Motor neuron (in vitro differentiated cells): ENCODE measurements at regions not wholly inside any gene's neighbourhood (a gene's known extent, or its start where the extent isn't known, plus 50 kb on each side); places are given as distances from the start of the nearest gene placed in this dataset.
"Not testable (repeated sequence)": the region's sequence is repeated elsewhere in the genome, so short reads cannot be mapped to it uniquely, and the experiment has no call there.

Source experiments
- ATAC-seq, 8 experiments: fragments of 200-7000 bp; cut with Tn5 transposase; replicated peaks in 6 of 8; 2 replicates each; pipeline ENCODE4 v1.8.0; 2021; ENCODE audit warnings: mild to moderate bottlenecking in 8 of 8, moderate library complexity in 8 of 8
- H3K27ac ChIP-seq, 2 donors: fragments of 250-450 bp; sonication (Bioruptor Pico); 2 replicates each; pipeline ENCODE4 v1.9.0; 2021; ENCODE audit warnings: antibody characterized with exemption in 2 of 2, mild to moderate bottlenecking in 2 of 2, moderate library complexity in 1 of 2
- H3K4me1 ChIP-seq, 2 donors: fragments of 250-450 bp; sonication (Bioruptor Pico); replicated peaks in 1 of 2; 2 replicates each; pipeline ENCODE4 v1.6.1; 2021; ENCODE audit warnings: antibody characterized with exemption in 2 of 2, mild to moderate bottlenecking in 2 of 2, moderate library complexity in 1 of 2
- H3K4me3 ChIP-seq, 5 donors: fragments of 250-450 bp; sonication (Bioruptor Pico); 2 replicates each; pipeline ENCODE4 v1.9.0; 2021; ENCODE audit warnings: antibody characterized with exemption in 5 of 5, mild to moderate bottlenecking in 5 of 5, moderate library complexity in 4 of 5
- WGBS, 10 experiments: fragments of 450-650 bp; shearing (Covaris generic); methylation state at CpG; one replicate each; pipeline ENCODE4 v1.0.0; 2022; 5-methylcytosine and 5-hydroxymethylcytosine counted together
- in situ Hi-C, 9 experiments: fragments of 400-800 bp; cut with MboI; loops; one replicate each; pipeline ENCODE4 v1.15.0; 2021; ENCODE audit warnings: low sequenced_read_pairs in 9 of 9, low pct_unique_long_range_greater_than_20kb in 2 of 9; ENCODE audit not compliant: unreplicated experiment in 9 of 9

GRCh38 chr7:130789436-130789835 lies 55.4 kb upstream of the KLF14 start:
- no peaks in the 10 kb centered on the region for H3K4me1 ChIP-seq
- ATAC-seq: no peak
- in situ Hi-C loops: no loop called here
- WGBS, 10 experiments: 0 to 87% (median 62%) methylated on average over 1 to 3 of the region's 3 CpGs; no CpG with 5 or more reads in 3 of the 10 experiments
- H3K27ac ChIP-seq: no peak overlapping the region
- no peak overlapping the region for H3K4me3 ChIP-seq

- H3K4me1 ChIP-seq: no peaks in the 10 kb centered on the region
- WGBS, 10 experiments: 51 to 88% (median 70%) methylated on average over 1 to 4 of the region's 4 CpGs; no CpG with 5 or more reads in 1 of the 10 experiments
- no peak overlapping the region for H3K27ac ChIP-seq
- ATAC-seq: peak in 1 of 8 experiments; percentile 52
- H3K4me3 ChIP-seq: no peak overlapping the region
- in situ Hi-C loops: no loop called here
Observed at GRCh38 chr7:130791746-130792145, 57.7 kb upstream of the KLF14 start.

DNA sequence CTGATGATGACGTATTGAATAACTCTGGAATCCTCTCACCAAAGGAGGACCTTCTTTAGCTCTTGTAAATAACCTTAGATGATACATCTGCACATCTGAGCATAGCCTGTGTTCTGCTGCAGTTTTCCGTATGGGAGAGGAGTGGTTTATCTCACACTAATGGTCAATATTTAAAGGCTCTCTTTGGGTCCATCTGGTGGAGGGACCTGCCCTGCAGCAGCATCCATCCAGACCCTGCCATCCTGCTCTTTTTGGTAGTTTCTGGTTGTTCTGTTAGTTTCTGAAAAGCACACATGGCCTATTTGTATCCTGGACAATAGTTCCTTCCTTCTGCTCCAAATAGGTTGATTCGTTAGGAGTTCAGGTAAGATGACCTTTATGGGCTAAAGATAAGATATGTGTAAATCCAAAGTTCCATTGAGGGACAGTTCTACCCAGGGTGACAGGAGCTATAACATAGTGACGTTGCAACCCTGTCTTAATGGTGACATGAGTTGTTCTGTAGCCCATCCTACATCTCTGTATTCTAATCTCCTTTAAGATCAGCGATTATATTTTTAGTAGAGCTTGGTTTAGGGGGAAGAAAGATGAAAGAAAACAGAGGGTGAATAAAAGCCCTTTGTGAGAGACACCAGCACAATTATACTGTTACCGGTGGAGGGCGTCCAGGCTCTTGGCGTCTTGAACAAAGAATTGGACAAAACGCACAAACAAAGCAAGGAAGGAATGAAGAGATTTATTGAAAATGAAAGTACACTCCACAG lies 60.0 kb upstream of the KLF14 start:
- 42 to 100% (median 71%) methylated on average over 1 to 9 of the region's 9 CpGs; no CpG with 5 or more reads in 1 of the 10 experiments for WGBS, 10 experiments
- Histone ChIP-seq H3K4me1 (no peaks in the 10 kb centered on the region), H3K27ac (no peak overlapping the region), H3K4me3 (no peak overlapping the region)
- peak in 3 of 8 experiments; percentile 29 to 84 (median 79) for ATAC-seq
- in situ Hi-C loops: no loop called here

DNA sequence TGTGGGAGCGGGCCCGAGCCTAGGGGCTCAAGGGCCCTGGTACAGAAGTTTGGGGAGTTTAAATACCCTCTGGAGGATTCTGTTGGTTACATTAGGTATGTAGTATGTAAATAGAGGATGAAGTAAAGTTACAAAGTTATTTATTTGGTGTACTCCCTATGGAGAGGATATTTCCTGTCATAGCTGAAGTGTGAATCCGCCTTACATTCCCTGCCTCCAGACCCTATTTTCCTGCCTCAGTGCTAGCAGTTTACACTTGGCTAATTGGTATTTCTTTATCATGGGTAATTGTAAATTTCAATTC lies 60.6 kb upstream of the KLF14 start:
- H3K27ac ChIP-seq: no peak overlapping the region
- 57 to 100% (median 90%) methylated on average over 1 to 3 of the region's 3 CpGs; no CpG with 5 or more reads in 2 of the 10 experiments for WGBS, 10 experiments

DNA sequence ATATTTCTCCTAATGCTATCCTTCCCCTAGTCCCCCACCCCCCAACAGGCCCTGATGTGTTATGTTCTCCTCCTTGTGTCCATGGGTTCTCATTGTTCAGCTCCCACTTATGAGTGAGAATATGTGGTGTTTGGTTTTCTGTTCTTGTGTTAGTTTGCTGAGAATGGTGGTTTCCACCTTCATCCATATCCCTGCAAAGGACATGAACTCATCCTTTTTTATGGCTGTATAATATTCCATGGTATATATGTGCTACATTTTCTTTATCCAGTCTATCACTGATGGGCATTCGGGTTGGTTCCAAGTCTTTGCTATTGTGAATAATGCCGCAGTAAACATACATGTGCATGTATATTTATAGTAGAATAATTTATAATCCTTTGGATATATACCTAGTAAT lies 62.4 kb upstream of the KLF14 start:
- H3K4me1 ChIP-seq, ATAC-seq, in situ Hi-C loops, H3K4me3 ChIP-seq, H3K27ac ChIP-seq: not testable (repeated sequence)
- 57 to 92% (median 82%) methylated on average over 1 to 2 of the region's 2 CpGs; no CpG with 5 or more reads in 4 of the 10 experiments for WGBS, 10 experiments

More for the DNA sequence above, 60.6 kb upstream of the KLF14 start:
- in situ Hi-C loops: no loop called here
- Histone ChIP-seq H3K4me1 (no peaks in the 10 kb centered on the region), H3K4me3 (no peak overlapping the region)
- peak in 2 of 8 experiments; percentile 56 to 59 for ATAC-seq

GRCh38 chr7:130803127-130803526 lies 69.1 kb upstream of the KLF14 start:
- 0 to 93% (median 67%) methylated on average over 1 to 3 of the region's 3 CpGs; no CpG with 5 or more reads in 1 of the 10 experiments for WGBS, 10 experiments
- H3K4me3 ChIP-seq: no peak overlapping the region
- no peak for ATAC-seq
- no peaks in the 10 kb centered on the region for H3K4me1 ChIP-seq
- no peak overlapping the region for H3K27ac ChIP-seq
- in situ Hi-C loops: no loop called here

DNA sequence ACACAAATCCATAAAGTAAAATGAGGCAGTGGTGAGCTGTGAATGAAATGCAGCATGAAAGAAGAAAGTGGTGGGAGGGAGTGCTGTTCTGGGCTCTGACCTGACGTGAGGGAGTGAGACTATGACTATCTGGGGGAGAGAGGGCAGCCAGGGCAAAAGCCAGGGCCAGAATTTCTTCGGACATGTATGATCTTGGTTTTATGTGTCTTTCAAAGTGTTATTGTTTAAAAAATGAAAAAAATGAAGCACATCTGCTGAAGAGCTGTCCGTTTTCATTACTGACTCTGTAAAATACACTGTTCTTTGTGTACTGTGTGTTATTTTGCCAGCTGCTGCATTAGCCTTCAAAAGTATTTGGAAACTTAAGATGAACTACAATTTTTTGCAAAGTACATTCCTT lies 70.2 kb upstream of the KLF14 start:
- in situ Hi-C loops: no loop called here

GRCh38 chr7:130812819-130813218 lies 78.8 kb upstream of the KLF14 start:
- H3K27ac ChIP-seq, ATAC-seq, H3K4me1 ChIP-seq, in situ Hi-C loops, H3K4me3 ChIP-seq: not testable (repeated sequence)
- WGBS, 10 experiments: 71 to 100% (median 89%) methylated on average over 1 to 3 of the region's 4 CpGs; no CpG with 5 or more reads in 4 of the 10 experiments

More for the DNA sequence above, 70.2 kb upstream of the KLF14 start:
- Histone ChIP-seq H3K27ac (no peak overlapping the region), H3K4me1 (no peaks in the 10 kb centered on the region), H3K4me3 (no peak overlapping the region)
- WGBS, 10 experiments: 17 to 72% (median 47%) methylated on average over 1 to 3 of the region's 3 CpGs; no CpG with 5 or more reads in 2 of the 10 experiments
- no peak for ATAC-seq

GRCh38 chr7:130814778-130815335 lies 80.8 kb upstream of the KLF14 start:
- no peak overlapping the region for H3K27ac ChIP-seq
- H3K4me1 ChIP-seq: peaks cover 0 to 3% of the 10 kb centered on the region in 2 donors
- no peak overlapping the region for H3K4me3 ChIP-seq
- WGBS, 10 experiments: 0 to 100% (median 42%) methylated on average over 1 to 2 of the region's 2 CpGs
- peak in 2 of 8 experiments; percentile 32 to 35 for ATAC-seq
- in situ Hi-C loops: no loop called here

DNA sequence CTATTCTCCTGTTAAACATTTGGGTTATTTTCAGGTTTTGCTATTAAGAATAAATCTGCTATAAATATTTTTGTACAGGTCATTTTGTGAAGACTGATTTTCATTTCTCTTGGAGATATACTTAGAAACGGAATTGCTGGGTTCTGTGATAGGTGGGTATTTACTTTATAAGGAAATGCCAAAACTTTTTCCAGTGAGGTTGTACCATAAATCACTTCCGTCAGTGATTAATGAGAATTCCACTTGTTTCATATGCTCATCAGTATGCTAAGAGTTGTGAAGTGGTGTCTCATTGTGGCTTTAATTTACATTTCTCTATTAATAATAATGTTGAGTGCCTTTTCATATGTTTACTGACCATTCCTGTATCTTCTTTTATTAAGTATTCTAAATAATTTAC lies 84.0 kb upstream of the KLF14 start:
- no peak for ATAC-seq
- Histone ChIP-seq H3K27ac (no peak overlapping the region), H3K4me1 (peaks cover 0 to 3% of the 10 kb centered on the region in 2 donors), H3K4me3 (no peak overlapping the region)
- in situ Hi-C loops: no loop called here
- 42 to 95% (median 86%) methylated on average over 1 to 2 of the region's 2 CpGs; no CpG with 5 or more reads in 1 of the 10 experiments for WGBS, 10 experiments

DNA sequence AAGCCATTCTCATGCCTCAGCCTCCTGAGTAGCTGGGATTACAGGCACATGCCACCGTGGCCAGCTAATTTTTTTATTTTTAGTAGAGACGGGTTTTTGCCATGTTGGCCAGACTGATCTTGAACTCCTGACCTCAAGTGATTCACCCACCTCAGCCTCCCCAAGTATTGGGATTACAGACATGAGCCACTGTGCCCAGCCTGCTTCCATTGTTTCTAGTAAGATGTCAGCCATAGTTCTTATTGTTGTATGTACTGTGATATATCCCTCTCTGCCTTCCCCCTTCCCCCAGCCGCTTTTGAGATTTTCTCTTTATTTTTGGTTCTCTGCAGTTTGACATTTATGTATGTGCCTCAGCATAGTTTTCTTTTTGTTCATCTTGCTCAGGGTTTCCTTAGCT lies 87.9 kb upstream of the KLF14 start:
- ATAC-seq: no peak
- in situ Hi-C loops: no loop called here
- 57 to 100% (median 94%) methylated on average over 1 to 3 of the region's 3 CpGs; no CpG with 5 or more reads in 2 of the 10 experiments for WGBS, 10 experiments
- H3K4me1 ChIP-seq: no peaks in the 10 kb centered on the region
- H3K4me3 ChIP-seq: no peak overlapping the region
- H3K27ac ChIP-seq: no peak overlapping the region

- WGBS, 10 experiments: 14 to 100% (median 65%) methylated on average over 1 to 2 of the region's 2 CpGs; no CpG with 5 or more reads in 2 of the 10 experiments
- Histone ChIP-seq H3K4me1 (no peaks in the 10 kb centered on the region), H3K27ac (no peak overlapping the region), H3K4me3 (no peak overlapping the region)
- in situ Hi-C loops: no loop called here
- peak in 2 of 8 experiments; percentile 55 to 72 for ATAC-seq
Observed at GRCh38 chr7:130822642-130823041, 88.6 kb upstream of the KLF14 start.

GRCh38 chr7:130823060-130823459 lies 89.1 kb upstream of the KLF14 start:
- Histone ChIP-seq H3K27ac (no peak overlapping the region), H3K4me3 (no peak overlapping the region), H3K4me1 (no peaks in the 10 kb centered on the region)
- peak in 2 of 8 experiments; percentile 25 to 47 for ATAC-seq
- in situ Hi-C loops: no loop called here
- 50 to 100% (median 86%) methylated on average over 1 to 2 of the region's 2 CpGs; no CpG with 5 or more reads in 1 of the 10 experiments for WGBS, 10 experiments
